ENCODE measurements at regions not wholly inside any gene's neighbourhood (a gene's known extent, or its start where the extent isn't known, plus 50 kb on each side); places are given as distances from the start of the nearest gene placed in this dataset.

- TF ChIP-seq YY1 (IDR thresholded peaks at IDR 0.05; ENCODE audit: insufficient read depth, insufficient read length): no peak
- TF ChIP-seq ZNF274 (IDR thresholded peaks at IDR 0.05; ENCODE audit: low read depth, low read length): no peak
- TF ChIP-seq SUZ12 (IDR thresholded peaks at IDR 0.05; ENCODE audit: extremely low read depth, insufficient read depth, insufficient read length): no peak
These were observed 170.9 kb downstream of the ZBTB18 start for GRCh38 chr1:244221991-244222390.

All from NT2/D1 (cell line).